HEK293T (cell line): ENCODE measurements at regions not wholly inside any gene's neighbourhood (a gene's known extent, or its start where the extent isn't known, plus 50 kb on each side); places are given as distances from the start of the nearest gene placed in this dataset.

Experiments
- CTBP1 ChIP-seq: fragments of 450-650 bp; IDR thresholded peaks from 2 replicates; pipeline ENCODE4 v1.6.1; 2016; ENCODE audit warnings: borderline replicate concordance
- ELF4 ChIP-seq: fragments of 450-650 bp; IDR thresholded peaks from 2 replicates; pipeline ENCODE4 v1.6.1; 2017; ENCODE audit warnings: antibody characterized with exemption
- FOXA1 ChIP-seq: fragments of 450-650 bp; IDR thresholded peaks from 2 replicates; pipeline ENCODE4 v1.6.1; 2016; ENCODE audit warnings: mild to moderate bottlenecking
- FOXM1 ChIP-seq: fragments of 450-650 bp; IDR thresholded peaks from 2 replicates; pipeline ENCODE4 v1.6.1; 2017; ENCODE audit warnings: mild to moderate bottlenecking, borderline replicate concordance
- HDGF ChIP-seq: fragments of 450-650 bp; IDR thresholded peaks from 2 replicates; pipeline ENCODE4 v1.6.1; 2017; ENCODE audit warnings: antibody characterized with exemption, borderline replicate concordance
- L3MBTL2 ChIP-seq: fragments of 450-650 bp; conservative IDR thresholded peaks from 2 replicates; pipeline ENCODE4 v1.6.1; 2016; ENCODE audit warnings: mild to moderate bottlenecking
- NFRKB ChIP-seq: fragments of 450-650 bp; IDR thresholded peaks from 2 replicates; pipeline ENCODE4 v1.6.1; 2016; ENCODE audit warnings: mild to moderate bottlenecking, moderate library complexity
- PKNOX1 ChIP-seq: fragments of 450-650 bp; IDR thresholded peaks from 2 replicates; pipeline ENCODE4 v1.6.1; 2016
- SP1 ChIP-seq: fragments of 450-650 bp; IDR thresholded peaks from 2 replicates; pipeline ENCODE4 v1.6.1; 2017
- SUZ12 ChIP-seq: fragments of 450-650 bp; IDR thresholded peaks from 2 replicates; pipeline ENCODE4 v1.6.1; 2016; ENCODE audit warnings: mild to moderate bottlenecking
- TARDBP ChIP-seq: fragments of 450-650 bp; IDR thresholded peaks from 2 replicates; pipeline ENCODE4 v1.6.1; 2016
- ZNF384 ChIP-seq: fragments of 450-650 bp; IDR thresholded peaks from 2 replicates; pipeline ENCODE4 v1.6.1; 2016

- TF ChIP-seq SUZ12 (no peak), FOXM1 (no peak), HDGF (no peak), PKNOX1 (no peak), ELF4 (no peak), TARDBP (no peak), SP1 (no peak), L3MBTL2 (no peak), ZNF384 (no peak), CTBP1 (no peak), FOXA1 (no peak), NFRKB (no peak)
These were observed 87.4 kb upstream of the IGSF21 start for GRCh38 chr1:18020021-18020817.
